SU-DHL-6 (cell line): ENCODE measurements at regions not wholly inside any gene's neighbourhood (a gene's known extent, or its start where the extent isn't known, plus 50 kb on each side); places are given as distances from the start of the nearest gene placed in this dataset.

Experiments used
- EZH2phosphoT487 ChIP-seq: fragments of 200-600 bp; sonication (generic), shearing (Covaris generic); conservative IDR thresholded peaks from 2 replicates; pipeline ENCODE4 v1.6.1; 2018; ENCODE audit warnings: mild to moderate bottlenecking, antibody characterized with exemption, low read length, moderate library complexity, mixed read lengths
- TF ChIP-seq, protein P1 (sequence below): fragments of 200-600 bp; sonication (generic); IDR thresholded peaks from one replicate; pipeline ENCODE4 v1.5.1; 2017; ENCODE audit warnings: antibody characterized with exemption, mild to moderate bottlenecking, low read length, moderate library complexity; ENCODE audit not compliant: insufficient read depth, poor library complexity, severe bottlenecking

DNA sequence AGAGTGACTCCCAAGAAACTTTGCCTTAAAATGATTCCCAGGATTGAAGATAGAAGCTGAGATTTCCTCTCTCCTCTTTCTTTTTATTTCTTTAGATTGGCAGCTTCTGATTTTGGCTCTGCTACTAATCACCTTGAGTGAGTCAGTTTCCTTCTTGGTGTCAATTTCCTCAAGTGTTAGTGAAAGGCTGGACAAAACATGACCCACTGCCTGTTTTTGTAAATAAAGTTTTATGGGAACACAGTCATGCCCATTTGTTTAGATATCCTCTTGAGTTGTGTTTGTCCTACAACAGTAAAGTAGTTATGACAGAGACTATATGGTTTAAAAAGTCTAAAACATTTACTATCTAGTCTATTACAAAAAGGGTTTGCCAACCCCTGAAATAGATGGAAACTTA lies 227.2 kb upstream of the TBX3 start:
- TF ChIP-seq, protein P1, sequence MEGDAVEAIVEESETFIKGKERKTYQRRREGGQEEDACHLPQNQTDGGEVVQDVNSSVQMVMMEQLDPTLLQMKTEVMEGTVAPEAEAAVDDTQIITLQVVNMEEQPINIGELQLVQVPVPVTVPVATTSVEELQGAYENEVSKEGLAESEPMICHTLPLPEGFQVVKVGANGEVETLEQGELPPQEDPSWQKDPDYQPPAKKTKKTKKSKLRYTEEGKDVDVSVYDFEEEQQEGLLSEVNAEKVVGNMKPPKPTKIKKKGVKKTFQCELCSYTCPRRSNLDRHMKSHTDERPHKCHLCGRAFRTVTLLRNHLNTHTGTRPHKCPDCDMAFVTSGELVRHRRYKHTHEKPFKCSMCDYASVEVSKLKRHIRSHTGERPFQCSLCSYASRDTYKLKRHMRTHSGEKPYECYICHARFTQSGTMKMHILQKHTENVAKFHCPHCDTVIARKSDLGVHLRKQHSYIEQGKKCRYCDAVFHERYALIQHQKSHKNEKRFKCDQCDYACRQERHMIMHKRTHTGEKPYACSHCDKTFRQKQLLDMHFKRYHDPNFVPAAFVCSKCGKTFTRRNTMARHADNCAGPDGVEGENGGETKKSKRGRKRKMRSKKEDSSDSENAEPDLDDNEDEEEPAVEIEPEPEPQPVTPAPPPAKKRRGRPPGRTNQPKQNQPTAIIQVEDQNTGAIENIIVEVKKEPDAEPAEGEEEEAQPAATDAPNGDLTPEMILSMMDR, result no peak
- no peak for TF ChIP-seq EZH2phosphoT487
